Mesendoderm (in vitro differentiated cells): ENCODE measurements at regions not wholly inside any gene's neighbourhood (a gene's known extent, or its start where the extent isn't known, plus 50 kb on each side); places are given as distances from the start of the nearest gene placed in this dataset.

Source experiments
- DNase-seq: peaks from one replicate; pipeline ENCODE4 v3.0.0; 2013
- H2AK5ac ChIP-seq: 2 replicates; pipeline ENCODE4 v1.6.1; 2013; ENCODE audit warnings: low read length, inconsistent platforms
- H2BK120ac ChIP-seq: 2 replicates; pipeline ENCODE4 v1.6.1; 2013; ENCODE audit warnings: low read depth, mild to moderate bottlenecking, low read length, moderate library complexity, mixed read lengths
- H2BK15ac ChIP-seq: replicated peaks from 2 replicates; pipeline ENCODE4 v1.6.1; 2013; ENCODE audit warnings: low read depth, mild to moderate bottlenecking, moderate library complexity
- H2BK5ac ChIP-seq: 2 replicates; pipeline ENCODE4 v1.6.1; 2013; ENCODE audit warnings: low read length, inconsistent platforms
- H3K18ac ChIP-seq: 2 replicates; pipeline ENCODE4 v1.6.1; 2013; ENCODE audit warnings: mild to moderate bottlenecking, low read length, mixed read lengths
- H3K23ac ChIP-seq: one replicate; pipeline ENCODE4 v1.6.1; 2013; ENCODE audit warnings: low read length
- H3K27ac ChIP-seq: 2 replicates; pipeline ENCODE4 v1.5.1; 2013; ENCODE audit warnings: low read depth, mild to moderate bottlenecking, inconsistent platforms, low read length, moderate library complexity
- H3K27me3 ChIP-seq: 2 replicates; pipeline ENCODE4 v1.6.1; 2013; ENCODE audit warnings: low read length, control low read depth, mild to moderate bottlenecking, inconsistent platforms; ENCODE audit not compliant: insufficient read depth, poor library complexity
- H3K36me3 ChIP-seq: 2 replicates; pipeline ENCODE4 v1.6.1; 2013; ENCODE audit warnings: low read length, inconsistent platforms; ENCODE audit not compliant: control insufficient read depth, insufficient read depth
- H3K4ac ChIP-seq: one replicate; pipeline ENCODE4 v1.6.1; 2013; ENCODE audit warnings: low read depth, mild to moderate bottlenecking, low read length, moderate library complexity
- H3K4me1 ChIP-seq: 2 replicates; pipeline ENCODE4 v1.6.1; 2013; ENCODE audit warnings: low read depth, low read length, inconsistent platforms; ENCODE audit not compliant: control insufficient read depth
- H3K4me2 ChIP-seq: 2 replicates; pipeline ENCODE4 v1.6.1; 2013; ENCODE audit warnings: low read length
- H3K4me3 ChIP-seq: 2 replicates; pipeline ENCODE4 v1.5.1; 2013; ENCODE audit warnings: mild to moderate bottlenecking, low read length
- H3K56ac ChIP-seq: one replicate; pipeline ENCODE4 v1.6.1; 2013; ENCODE audit warnings: low read length
- H3K79me1 ChIP-seq: 2 replicates; pipeline ENCODE4 v1.6.1; 2013; ENCODE audit warnings: low read length, inconsistent platforms
- H3K79me2 ChIP-seq: 2 replicates; pipeline ENCODE4 v1.6.1; 2013; ENCODE audit warnings: mild to moderate bottlenecking, low read length; ENCODE audit not compliant: control insufficient read depth, insufficient read depth
- H3K9ac ChIP-seq: 2 replicates; pipeline ENCODE4 v1.6.1; 2013; ENCODE audit warnings: low read length, inconsistent platforms
- H4K5ac ChIP-seq: one replicate; pipeline ENCODE4 v1.6.1; 2013; ENCODE audit warnings: low read length
- H4K8ac ChIP-seq: one replicate; pipeline ENCODE4 v1.6.1; 2013; ENCODE audit warnings: low read depth, mild to moderate bottlenecking, control low read depth, low read length, moderate library complexity
- WGBS: extraction: QIAGEN DNeasy Blood & Tissue Kit; methylation state at CpG from one replicate; pipeline ENCODE4 v1.1.7; 2013; ENCODE audit warnings: low lambda C conversion rate, missing lambda C conversion rate; ENCODE audit not compliant: insufficient coverage; ENCODE audit errors: extremely low coverage; 5-methylcytosine and 5-hydroxymethylcytosine counted together

- no peak overlapping the region for H3K18ac ChIP-seq
- H3K27ac ChIP-seq, result no peak overlapping the region
- no peak for DNase-seq
- no peaks in the 10 kb centered on the region for H3K36me3 ChIP-seq
- H3K9ac ChIP-seq, result no peak overlapping the region
- no peaks in the 10 kb centered on the region for H3K27me3 ChIP-seq
- no peaks in the 10 kb centered on the region for H3K79me2 ChIP-seq
- H3K4me3 ChIP-seq, result no peak overlapping the region
- no peak overlapping the region for H2AK5ac ChIP-seq
- no peak overlapping the region for H2BK5ac ChIP-seq
- H3K23ac ChIP-seq, result no peak overlapping the region
- H2BK15ac ChIP-seq, result no peak overlapping the region
- H3K56ac ChIP-seq, result no peak overlapping the region
- no peak overlapping the region for H4K8ac ChIP-seq
- no peaks in the 10 kb centered on the region for H3K79me1 ChIP-seq
- H4K5ac ChIP-seq, result no peak overlapping the region
- no peaks in the 10 kb centered on the region for H3K4me1 ChIP-seq
- no CpG with 5 or more reads among the region's 9 CpGs for WGBS
- no peak overlapping the region for H2BK120ac ChIP-seq
- no peak overlapping the region for H3K4me2 ChIP-seq
- no peak overlapping the region for H3K4ac ChIP-seq
Measured at GRCh38 chr15:61654002-61654740, 406.1 kb downstream of the VPS13C start.

GRCh38 chr15:61653110-61653509 is 407.1 kb downstream of the VPS13C start:
- H3K4me1 ChIP-seq, result no peaks in the 10 kb centered on the region
- H3K4me3 ChIP-seq, result no peak overlapping the region
- H3K36me3 ChIP-seq, result no peaks in the 10 kb centered on the region
- H3K4ac ChIP-seq, result no peak overlapping the region
- no peak overlapping the region for H3K18ac ChIP-seq
- no peak overlapping the region for H3K4me2 ChIP-seq
- H3K56ac ChIP-seq, result no peak overlapping the region
- no peak overlapping the region for H2BK15ac ChIP-seq
- H3K27me3 ChIP-seq, result no peaks in the 10 kb centered on the region
- H4K5ac ChIP-seq, result no peak overlapping the region
- H3K79me1 ChIP-seq, result no peaks in the 10 kb centered on the region
- H3K27ac ChIP-seq, result no peak overlapping the region
- peak; percentile 64 for DNase-seq
- H4K8ac ChIP-seq, result no peak overlapping the region
- H3K79me2 ChIP-seq, result no peaks in the 10 kb centered on the region
- no CpG with 5 or more reads among the region's 9 CpGs for WGBS
- H3K23ac ChIP-seq, result no peak overlapping the region
- H2BK5ac ChIP-seq, result no peak overlapping the region
- H2AK5ac ChIP-seq, result no peak overlapping the region
- H2BK120ac ChIP-seq, result no peak overlapping the region
- no peak overlapping the region for H3K9ac ChIP-seq

GRCh38 chr15:61651267-61651666 is 409.0 kb downstream of the VPS13C start:
- H3K4me1 ChIP-seq, result no peaks in the 10 kb centered on the region
- H3K56ac ChIP-seq, result no peak overlapping the region
- H4K8ac ChIP-seq, result no peak overlapping the region
- H4K5ac ChIP-seq, result no peak overlapping the region
- no peak for DNase-seq
- no peak overlapping the region for H2BK15ac ChIP-seq
- H3K18ac ChIP-seq, result no peak overlapping the region
- no peak overlapping the region for H3K9ac ChIP-seq
- no peaks in the 10 kb centered on the region for H3K79me1 ChIP-seq
- H3K4me3 ChIP-seq, result no peak overlapping the region
- H3K79me2 ChIP-seq, result no peaks in the 10 kb centered on the region
- no peak overlapping the region for H3K27ac ChIP-seq
- H3K36me3 ChIP-seq, result no peaks in the 10 kb centered on the region
- no peaks in the 10 kb centered on the region for H3K27me3 ChIP-seq
- H2BK120ac ChIP-seq, result no peak overlapping the region
- WGBS, result no CpG with 5 or more reads among the region's 3 CpGs
- H3K4ac ChIP-seq, result no peak overlapping the region
- H2AK5ac ChIP-seq, result no peak overlapping the region
- H3K4me2 ChIP-seq, result no peak overlapping the region
- no peak overlapping the region for H2BK5ac ChIP-seq
- no peak overlapping the region for H3K23ac ChIP-seq

- Histone ChIP-seq H2BK5ac (no peak overlapping the region), H2BK120ac (no peak overlapping the region), H3K4me1 (peaks cover 4% of the 10 kb centered on the region), H3K4me3 (no peak overlapping the region), H3K56ac (no peak overlapping the region), H3K23ac (no peak overlapping the region), H3K27me3 (no peaks in the 10 kb centered on the region), H2AK5ac (no peak overlapping the region), H4K8ac (no peak overlapping the region), H3K79me2 (no peaks in the 10 kb centered on the region), H3K18ac (no peak overlapping the region), H3K36me3 (no peaks in the 10 kb centered on the region), H3K27ac (no peak overlapping the region), H3K9ac (no peak overlapping the region), H3K4me2 (no peak overlapping the region), H4K5ac (no peak overlapping the region), H3K4ac (no peak overlapping the region), H3K79me1 (no peaks in the 10 kb centered on the region), H2BK15ac (no peak overlapping the region)
- no peak for DNase-seq
- WGBS, result no CpG with 5 or more reads among the region's 5 CpGs
Measured at GRCh38 chr15:61649046-61649445, 411.2 kb downstream of the VPS13C start.

GRCh38 chr15:61644550-61644949 is 415.4 kb upstream of the RORA start:
- no peak overlapping the region for H2BK120ac ChIP-seq
- no peak overlapping the region for H3K4ac ChIP-seq
- no peak overlapping the region for H3K9ac ChIP-seq
- no peak overlapping the region for H2AK5ac ChIP-seq
- no peak overlapping the region for H4K8ac ChIP-seq
- H3K4me1 ChIP-seq, result peaks cover 4% of the 10 kb centered on the region
- no peaks in the 10 kb centered on the region for H3K79me1 ChIP-seq
- no peak overlapping the region for H2BK15ac ChIP-seq
- H3K4me3 ChIP-seq, result no peak overlapping the region
- WGBS, result no CpG with 5 or more reads among the region's 4 CpGs
- no peaks in the 10 kb centered on the region for H3K36me3 ChIP-seq
- H3K18ac ChIP-seq, result no peak overlapping the region
- no peaks in the 10 kb centered on the region for H3K27me3 ChIP-seq
- no peak overlapping the region for H3K4me2 ChIP-seq
- H2BK5ac ChIP-seq, result no peak overlapping the region
- DNase-seq, result peak; percentile 39
- no peak overlapping the region for H3K27ac ChIP-seq
- peak overlapping the region; percentile 30 for H3K56ac ChIP-seq
- H3K79me2 ChIP-seq, result no peaks in the 10 kb centered on the region
- H3K23ac ChIP-seq, result no peak overlapping the region
- H4K5ac ChIP-seq, result no peak overlapping the region

GRCh38 chr15:61641645-61642044 is 412.5 kb upstream of the RORA start:
- H3K4me1 ChIP-seq, result peaks cover 4% of the 10 kb centered on the region
- no CpG with 5 or more reads among the region's 6 CpGs for WGBS
- H2BK120ac ChIP-seq, result no peak overlapping the region

More at GRCh38 chr15:61641645-61642044, 412.5 kb upstream of the RORA start:
- Histone ChIP-seq H3K27me3 (no peaks in the 10 kb centered on the region), H4K5ac (no peak overlapping the region), H3K18ac (no peak overlapping the region), H3K4me2 (no peak overlapping the region), H4K8ac (no peak overlapping the region), H3K79me1 (no peaks in the 10 kb centered on the region), H3K79me2 (no peaks in the 10 kb centered on the region), H2BK5ac (no peak overlapping the region), H3K23ac (no peak overlapping the region), H3K4me3 (no peak overlapping the region), H3K36me3 (no peaks in the 10 kb centered on the region), H3K9ac (no peak overlapping the region), H2BK15ac (no peak overlapping the region), H2AK5ac (no peak overlapping the region), H3K27ac (no peak overlapping the region), H3K4ac (no peak overlapping the region), H3K56ac (no peak overlapping the region)
- no peak for DNase-seq
